Neuronal stem cell (in vitro differentiated cells): ENCODE measurements at regions not wholly inside any gene's neighbourhood (a gene's known extent, or its start where the extent isn't known, plus 50 kb on each side); places are given as distances from the start of the nearest gene placed in this dataset.

Experiments
- DNase-seq: peaks from one replicate; pipeline ENCODE4 v3.0.0-alpha.2; 2013; ENCODE audit warnings: low spot score
- H2AFZ ChIP-seq: one replicate; pipeline ENCODE4 v1.6.1; 2013; ENCODE audit warnings: mild to moderate bottlenecking, low read length, inconsistent platforms
- H2AK5ac ChIP-seq: 2 replicates; pipeline ENCODE4 v1.6.1; 2013; ENCODE audit warnings: low read depth, mild to moderate bottlenecking, inconsistent platforms, low read length, moderate library complexity, mixed read lengths
- H2BK120ac ChIP-seq: 2 replicates; pipeline ENCODE4 v1.6.1; 2013; ENCODE audit warnings: low read depth, mild to moderate bottlenecking, inconsistent platforms, low read length, moderate library complexity, mixed read lengths
- H2BK12ac ChIP-seq: one replicate; pipeline ENCODE4 v1.6.1; 2013; ENCODE audit warnings: low read length, inconsistent platforms
- H2BK15ac ChIP-seq: 2 replicates; pipeline ENCODE4 v1.6.1; 2013; ENCODE audit warnings: mild to moderate bottlenecking, low read length, inconsistent platforms, mixed read lengths
- H2BK5ac ChIP-seq: one replicate; pipeline ENCODE4 v1.6.1; 2013; ENCODE audit warnings: inconsistent platforms, mild to moderate bottlenecking, low read length, moderate library complexity
- H3K14ac ChIP-seq: one replicate; pipeline ENCODE4 v1.6.1; 2013; ENCODE audit warnings: low read length, inconsistent platforms
- H3K18ac ChIP-seq: 2 replicates; pipeline ENCODE4 v1.6.1; 2013; ENCODE audit warnings: low read length, inconsistent platforms
- H3K23ac ChIP-seq: 2 replicates; pipeline ENCODE4 v1.6.1; 2013; ENCODE audit warnings: low read depth, mild to moderate bottlenecking, mixed read lengths, low read length, inconsistent platforms; ENCODE audit not compliant: poor library complexity
- H3K27ac ChIP-seq: replicated peaks from 3 replicates; pipeline ENCODE4 v1.5.1; 2013; ENCODE audit warnings: low read length, inconsistent platforms
- H3K27me3 ChIP-seq, 3 experiments: 2 replicates each; pipeline ENCODE4 v1.6.1; 2013; ENCODE audit warnings: low read length in 3 of 3, mild to moderate bottlenecking in 2 of 3, inconsistent platforms in 1 of 3, low read depth in 1 of 3, mixed read lengths in 1 of 3, moderate library complexity in 1 of 3; ENCODE audit not compliant: control insufficient read depth in 3 of 3, insufficient read depth in 3 of 3
- H3K36me3 ChIP-seq, 2 donors: replicated peaks in 1 of 2; 2 replicates each; pipeline ENCODE4 v1.6.1; 2013; ENCODE audit warnings: low read length in 2 of 2; ENCODE audit not compliant: control insufficient read depth in 2 of 2, insufficient read depth in 2 of 2
- H3K4ac ChIP-seq: 2 replicates; pipeline ENCODE4 v1.6.1; 2013; ENCODE audit warnings: inconsistent platforms, mild to moderate bottlenecking, low read length, moderate library complexity
- H3K4me1 ChIP-seq, 2 donors: 1 replicate in 1 of 2; 2 replicates in 1 of 2; pipeline ENCODE4 v1.6.1; 2013; ENCODE audit warnings: low read length in 2 of 2, low read depth in 1 of 2; ENCODE audit not compliant: control insufficient read depth in 2 of 2, insufficient read depth in 1 of 2
- H3K4me2 ChIP-seq: one replicate; pipeline ENCODE4 v1.6.1; 2013; ENCODE audit warnings: mild to moderate bottlenecking, low read length, inconsistent platforms; ENCODE audit not compliant: insufficient read depth, poor library complexity, severe bottlenecking
- H3K4me3 ChIP-seq, 2 donors: 2 replicates each; pipeline ENCODE4 v1.5.1; 2013; ENCODE audit warnings: low read length in 2 of 2, mild to moderate bottlenecking in 2 of 2, inconsistent platforms in 1 of 2, moderate library complexity in 1 of 2
- H3K79me1 ChIP-seq: one replicate; pipeline ENCODE4 v1.6.1; 2013; ENCODE audit warnings: low read depth, mild to moderate bottlenecking, inconsistent platforms, low read length, moderate library complexity
- H3K9ac ChIP-seq: one replicate; pipeline ENCODE4 v1.6.1; 2013; ENCODE audit warnings: mild to moderate bottlenecking, low read depth, low read length, inconsistent platforms; ENCODE audit not compliant: poor library complexity
- H3K9me3 ChIP-seq, 2 donors: replicated peaks in 1 of 2; 2 replicates each; pipeline versions ENCODE3 to v1.6.1; 2013; ENCODE audit warnings: low read length in 2 of 2, mild to moderate bottlenecking in 2 of 2, inconsistent platforms in 1 of 2, low read depth in 1 of 2, mixed read lengths in 1 of 2, moderate library complexity in 1 of 2; ENCODE audit not compliant: control insufficient read depth in 2 of 2, insufficient read depth in 1 of 2
- H4K8ac ChIP-seq: one replicate; pipeline ENCODE4 v1.6.1; 2013; ENCODE audit warnings: low read depth, mild to moderate bottlenecking, inconsistent platforms, low read length, moderate library complexity
- H4K91ac ChIP-seq: one replicate; pipeline ENCODE4 v1.6.1; 2013; ENCODE audit warnings: low read length, low read depth, mild to moderate bottlenecking, inconsistent platforms; ENCODE audit not compliant: poor library complexity
- WGBS, 2 donors: extraction: QIAGEN DNeasy Blood & Tissue Kit; methylation state at CpG; one replicate each; pipeline ENCODE4 v1.1.7; 2013; ENCODE audit warnings: missing lambda C conversion rate in 2 of 2, mixed read lengths in 1 of 2; ENCODE audit not compliant: insufficient read length in 2 of 2, insufficient replicate concordance in 1 of 2; ENCODE audit errors: extremely low coverage in 2 of 2; 5-methylcytosine and 5-hydroxymethylcytosine counted together

DNA sequence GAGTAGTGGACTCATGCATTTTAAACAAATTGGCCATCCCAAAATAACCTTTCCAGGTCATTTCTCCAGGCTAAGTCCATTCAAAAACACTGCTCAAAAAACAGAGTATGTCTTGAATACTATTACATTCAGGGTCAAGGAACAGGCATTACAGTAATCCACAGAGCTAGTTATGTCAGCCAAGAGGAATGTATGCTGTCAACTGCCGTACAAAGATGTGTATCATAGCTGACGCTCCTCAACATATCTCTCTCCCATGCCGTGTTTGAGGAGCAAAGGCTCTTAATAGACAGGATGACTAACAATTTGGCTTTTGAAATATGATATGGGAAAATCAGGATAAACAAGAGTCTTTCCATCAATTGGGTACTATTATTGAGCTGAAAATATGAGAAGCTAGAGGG is 68.8 kb upstream of the KCTD1 start:
- H3K4me1 ChIP-seq: peaks cover 0 to 6% of the 10 kb centered on the region in 2 donors
- H2BK120ac ChIP-seq: no peak overlapping the region
- H4K91ac ChIP-seq: no peak overlapping the region
- no peak overlapping the region for H4K8ac ChIP-seq
- no peak overlapping the region for H2BK5ac ChIP-seq
- H3K27me3 ChIP-seq: no peaks in the 10 kb centered on the region
- no peak overlapping the region for H3K14ac ChIP-seq
- no peak overlapping the region for H3K27ac ChIP-seq
- no peak for DNase-seq
- no CpG with 5 or more reads among the region's 3 CpGs for WGBS, 2 donors
- no peak overlapping the region for H3K4me3 ChIP-seq
- H3K4ac ChIP-seq: no peak overlapping the region
- no peak overlapping the region for H3K4me2 ChIP-seq
- no peak overlapping the region for H2BK15ac ChIP-seq
- peaks cover 0 to under 1% of the 10 kb centered on the region in 2 donors for H3K9me3 ChIP-seq
- no peak overlapping the region for H2AFZ ChIP-seq
- H2AK5ac ChIP-seq: no peak overlapping the region
- H3K36me3 ChIP-seq: no peaks in the 10 kb centered on the region
- H3K79me1 ChIP-seq: no peaks in the 10 kb centered on the region
- no peak overlapping the region for H3K23ac ChIP-seq
- H2BK12ac ChIP-seq: no peak overlapping the region
- no peak overlapping the region for H3K18ac ChIP-seq
- H3K9ac ChIP-seq: no peak overlapping the region

GRCh38 chr18:26614374-26614773 is 66.0 kb upstream of the KCTD1 start:
- H4K91ac ChIP-seq: no peak overlapping the region
- H3K18ac ChIP-seq: no peak overlapping the region
- H2AK5ac ChIP-seq: no peak overlapping the region
- no peaks in the 10 kb centered on the region for H3K27me3 ChIP-seq
- no peak overlapping the region for H2BK12ac ChIP-seq
- DNase-seq: no peak
- H2AFZ ChIP-seq: no peak overlapping the region
- H3K27ac ChIP-seq: no peak overlapping the region
- H3K4ac ChIP-seq: no peak overlapping the region
- no peaks in the 10 kb centered on the region for H3K9me3 ChIP-seq
- H3K14ac ChIP-seq: no peak overlapping the region
- no peak overlapping the region for H2BK15ac ChIP-seq
- no peaks in the 10 kb centered on the region for H3K79me1 ChIP-seq
- no peak overlapping the region for H3K9ac ChIP-seq
- no peaks in the 10 kb centered on the region for H3K36me3 ChIP-seq
- no peak overlapping the region for H3K23ac ChIP-seq
- H3K4me3 ChIP-seq: no peak overlapping the region
- H2BK5ac ChIP-seq: no peak overlapping the region
- peaks cover 0 to 6% of the 10 kb centered on the region in 2 donors for H3K4me1 ChIP-seq
- no peak overlapping the region for H4K8ac ChIP-seq
- no peak overlapping the region for H2BK120ac ChIP-seq
- no CpG with 5 or more reads among the region's 3 CpGs for WGBS, 2 donors
- H3K4me2 ChIP-seq: no peak overlapping the region
